A673 (cell line): ENCODE measurements at regions not wholly inside any gene's neighbourhood (a gene's known extent, or its start where the extent isn't known, plus 50 kb on each side); places are given as distances from the start of the nearest gene placed in this dataset.
A peak's percentile ranks its signal among the peaks of the same experiment; 100 is the strongest.

Experiments
- BruUV-seq: library from RNA; stranded (reverse); fragments of 400-500 nt; replicated peaks from 2 replicates; lab custom pipeline; 2021; lab: Mats Ljungman, UMichigan
- CTCF ChIA-PET: fragments of 300-600 bp; sonication (Branson Sonifier 250); formaldehyde crosslinking; loops from one replicate; lab custom pipeline; 2022; ENCODE audit warnings: antibody characterized with exemption; lab: Charles Lee
- POLR2A ChIA-PET: fragments of 300-600 bp; sonication (Branson Sonifier 250); formaldehyde crosslinking; loops from one replicate; lab custom pipeline; 2022; ENCODE audit warnings: antibody characterized with exemption; ENCODE audit not compliant: low non-redundant PET; lab: Charles Lee
- DNase-seq: peaks from one replicate; pipeline ENCODE4 v3.0.0-alpha.2; 2015; ENCODE audit warnings: low spot score
- H3K27ac ChIP-seq: fragments of 200-600 bp; sonication (generic); 2 replicates; pipeline ENCODE4 v1.5.1; 2016; ENCODE audit warnings: mixed run types, low read depth, mild to moderate bottlenecking, mixed read lengths, antibody characterized with exemption, low read length; ENCODE audit not compliant: poor library complexity, severe bottlenecking
- H3K27me3 ChIP-seq: fragments of 200-600 bp; sonication (generic); replicated peaks from 2 replicates; pipeline ENCODE4 v1.6.1; 2017; ENCODE audit warnings: mixed run types, low read depth, mild to moderate bottlenecking, mixed read lengths, antibody characterized with exemption, low read length; ENCODE audit not compliant: insufficient read depth, poor library complexity
- H3K36me3 ChIP-seq: fragments of 200-600 bp; sonication (generic); 2 replicates; pipeline ENCODE4 v1.6.1; 2016; ENCODE audit warnings: mixed run types, mild to moderate bottlenecking, mixed read lengths, antibody characterized with exemption, low read length; ENCODE audit not compliant: insufficient read depth, poor library complexity, severe bottlenecking
- H3K4me1 ChIP-seq: fragments of 200-600 bp; sonication (generic); 2 replicates; pipeline ENCODE4 v1.6.1; 2017; ENCODE audit warnings: mixed run types, mild to moderate bottlenecking, mixed read lengths, antibody characterized with exemption, low read length; ENCODE audit not compliant: insufficient read depth, poor library complexity, severe bottlenecking
- H3K4me3 ChIP-seq: fragments of 200-600 bp; sonication (generic); 2 replicates; pipeline ENCODE4 v1.5.1; 2016; ENCODE audit warnings: low read depth, mixed run types, mild to moderate bottlenecking, mixed read lengths, low read length; ENCODE audit not compliant: poor library complexity, severe bottlenecking
- H3K9me3 ChIP-seq: fragments of 200-600 bp; sonication (generic); 2 replicates; pipeline ENCODE4 v1.6.1; 2016; ENCODE audit warnings: mixed run types, low read depth, mild to moderate bottlenecking, mixed read lengths, antibody characterized with exemption, low read length; ENCODE audit not compliant: poor library complexity, severe bottlenecking
- EZH2 ChIP-seq: fragments of 200-600 bp; sonication (generic); IDR thresholded peaks from 2 replicates; pipeline ENCODE4 v1.6.1; 2017; ENCODE audit warnings: borderline replicate concordance, low read depth, mild to moderate bottlenecking, mixed read lengths, antibody characterized with exemption, low read length; ENCODE audit not compliant: poor library complexity, severe bottlenecking
- intact Hi-C: fragments of 100-400 bp; cut with micrococcal nuclease; formaldehyde crosslinking; loops from one replicate; pipeline ENCODE4 v1.10.0; 2022; ENCODE audit not compliant: unreplicated experiment
- TF ChIP-seq, protein P1 (sequence below): fragments of 300-800, 200-600 bp; sonication (generic); conservative IDR thresholded peaks from 2 replicates; pipeline ENCODE4 v1.5.1; 2017; ENCODE audit warnings: low read depth, mild to moderate bottlenecking, antibody characterized with exemption, low read length, moderate library complexity, mixed read lengths

DNA sequence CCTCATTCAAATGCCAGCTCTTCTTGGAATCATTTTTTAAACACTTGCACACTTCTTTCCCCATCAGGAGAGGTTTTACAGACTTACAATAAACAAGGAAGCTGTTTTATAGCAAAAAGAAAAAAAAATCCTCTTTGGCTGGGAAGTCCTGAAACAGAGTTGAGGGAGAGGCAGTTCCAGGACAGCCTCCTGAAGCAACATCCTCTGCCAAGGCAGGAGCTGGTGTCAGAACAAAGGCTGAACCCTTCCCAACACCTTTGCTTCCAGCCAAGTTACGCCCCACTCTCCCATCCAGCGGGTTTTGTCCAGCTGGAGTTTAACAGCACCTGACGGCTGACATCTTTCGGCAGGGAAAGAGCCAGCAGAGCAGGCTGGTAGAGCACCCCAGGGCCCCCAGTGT is 287.8 kb downstream of the RRAGC start:
- no TSS peak for BruUV-seq
- no peak overlapping the region for H3K27ac ChIP-seq
- H3K27me3 ChIP-seq, result no peaks in the 10 kb centered on the region
- H3K9me3 ChIP-seq, result no peaks in the 10 kb centered on the region
- H3K4me3 ChIP-seq, result no peak overlapping the region
- ChIA-PET POLR2A (no interaction called here), CTCF (no interaction called here)
- no peaks in the 10 kb centered on the region for H3K36me3 ChIP-seq
- intact Hi-C loops, result no loop called here
- peaks cover 14% of the 10 kb centered on the region for H3K4me1 ChIP-seq
- DNase-seq, result no peak
- TF ChIP-seq EZH2, result no peak
- TF ChIP-seq, protein P1, sequence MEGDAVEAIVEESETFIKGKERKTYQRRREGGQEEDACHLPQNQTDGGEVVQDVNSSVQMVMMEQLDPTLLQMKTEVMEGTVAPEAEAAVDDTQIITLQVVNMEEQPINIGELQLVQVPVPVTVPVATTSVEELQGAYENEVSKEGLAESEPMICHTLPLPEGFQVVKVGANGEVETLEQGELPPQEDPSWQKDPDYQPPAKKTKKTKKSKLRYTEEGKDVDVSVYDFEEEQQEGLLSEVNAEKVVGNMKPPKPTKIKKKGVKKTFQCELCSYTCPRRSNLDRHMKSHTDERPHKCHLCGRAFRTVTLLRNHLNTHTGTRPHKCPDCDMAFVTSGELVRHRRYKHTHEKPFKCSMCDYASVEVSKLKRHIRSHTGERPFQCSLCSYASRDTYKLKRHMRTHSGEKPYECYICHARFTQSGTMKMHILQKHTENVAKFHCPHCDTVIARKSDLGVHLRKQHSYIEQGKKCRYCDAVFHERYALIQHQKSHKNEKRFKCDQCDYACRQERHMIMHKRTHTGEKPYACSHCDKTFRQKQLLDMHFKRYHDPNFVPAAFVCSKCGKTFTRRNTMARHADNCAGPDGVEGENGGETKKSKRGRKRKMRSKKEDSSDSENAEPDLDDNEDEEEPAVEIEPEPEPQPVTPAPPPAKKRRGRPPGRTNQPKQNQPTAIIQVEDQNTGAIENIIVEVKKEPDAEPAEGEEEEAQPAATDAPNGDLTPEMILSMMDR, result no peak

DNA sequence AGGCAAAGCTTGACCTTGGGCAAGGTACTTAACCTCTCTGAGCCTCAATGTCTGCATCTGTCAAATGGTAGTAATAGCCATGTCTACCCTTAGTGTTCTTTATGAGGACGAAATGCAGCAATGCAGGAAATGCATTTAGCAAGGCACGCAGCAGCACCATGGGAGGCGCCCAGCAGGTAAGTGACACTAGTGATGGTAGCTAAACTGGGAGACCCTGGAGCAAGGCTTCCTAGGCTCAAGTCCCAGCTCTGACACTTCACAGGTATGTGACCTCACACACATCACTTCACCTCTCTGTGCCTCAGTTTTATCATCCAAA is 289.0 kb downstream of the RRAGC start:
- ChIA-PET CTCF (no interaction called here), POLR2A (no interaction called here)
- Histone ChIP-seq H3K36me3 (no peaks in the 10 kb centered on the region), H3K27ac (no peak overlapping the region), H3K9me3 (no peaks in the 10 kb centered on the region), H3K4me1 (peaks cover 14% of the 10 kb centered on the region), H3K27me3 (no peaks in the 10 kb centered on the region), H3K4me3 (no peak overlapping the region)
- BruUV-seq, result no TSS peak
- TF ChIP-seq, protein P1, result no peak
- TF ChIP-seq EZH2, result no peak
- no peak for DNase-seq
- intact Hi-C loops, result no loop called here

DNA sequence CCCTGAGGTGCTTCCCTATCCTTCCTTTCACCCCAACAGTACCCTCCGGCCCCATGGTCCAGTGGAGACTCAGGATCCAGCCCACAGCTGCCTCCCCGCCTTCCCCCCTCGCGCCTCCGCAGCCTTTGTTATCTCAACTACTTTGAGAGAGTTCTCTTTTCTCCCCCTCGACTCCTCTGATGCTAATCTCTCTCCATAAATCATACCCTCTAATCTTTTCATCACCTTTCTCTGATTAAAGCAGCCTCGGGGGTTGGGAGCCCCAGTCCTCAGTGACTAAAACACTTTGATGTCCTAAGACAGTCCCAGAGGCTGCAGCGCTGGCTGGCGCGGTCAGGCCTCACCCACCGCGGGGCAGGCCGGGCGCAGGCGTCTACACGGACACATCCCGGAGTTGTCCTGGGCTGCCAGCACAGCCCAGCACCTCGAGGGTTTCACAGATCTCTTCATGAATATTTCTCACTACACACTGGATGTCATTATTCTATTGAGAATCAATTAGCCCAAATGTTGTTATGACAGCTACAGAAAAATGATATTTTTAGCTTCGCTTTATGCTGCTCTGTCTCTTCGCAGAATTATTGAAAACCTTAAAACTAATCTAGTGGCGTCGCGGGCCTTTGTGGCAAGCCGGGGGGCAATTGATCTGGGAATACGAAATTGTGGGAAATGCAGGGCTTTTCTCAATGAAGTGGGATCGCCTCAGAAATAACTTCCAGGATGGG is 289.5 kb downstream of the RRAGC start:
- Histone ChIP-seq H3K9me3 (no peaks in the 10 kb centered on the region), H3K36me3 (no peaks in the 10 kb centered on the region), H3K4me3 (no peak overlapping the region), H3K27me3 (no peaks in the 10 kb centered on the region), H3K4me1 (peaks cover 14% of the 10 kb centered on the region), H3K27ac (no peak overlapping the region)
- ChIA-PET POLR2A (no interaction called here), CTCF (no interaction called here)
- peak; percentile 29 for DNase-seq
- TF ChIP-seq EZH2, result no peak
- TF ChIP-seq, protein P1, result no peak
- intact Hi-C loops, result no loop called here
- no TSS peak for BruUV-seq
